ENCODE measurements at regions not wholly inside any gene's neighbourhood (a gene's known extent, or its start where the extent isn't known, plus 50 kb on each side); places are given as distances from the start of the nearest gene placed in this dataset.

GRCh38 chr14:61854898-61855297 is 92.7 kb downstream of the SNAPC1 start:
- FAIRE-seq, result no peak
- Histone ChIP-seq H4K20me1 (replicated peaks; ENCODE audit: control insufficient read depth, insufficient read depth, low read length) (no peaks in the 10 kb centered on the region), H3K27me3 (ENCODE audit: control insufficient read depth in 2 of 2, insufficient read depth in 2 of 2, low read length in 2 of 2) (no peaks in the 10 kb centered on the region), H2AFZ (ENCODE audit: low read depth, low read length) (no peak overlapping the region), H3K27ac (ENCODE audit: extremely low read depth, low read depth, low read length) (no peak overlapping the region), H3K9me3 (replicated peaks; ENCODE audit: control insufficient read depth, insufficient read depth, low read depth, low read length) (no peaks in the 10 kb centered on the region), H3K9me1 (ENCODE audit: control insufficient read depth, insufficient read depth, low read length) (no peaks in the 10 kb centered on the region), H3K79me2 (ENCODE audit: control insufficient read depth, insufficient read depth, low read length) (no peaks in the 10 kb centered on the region), H3K4me1 (replicated peaks in 1 of 2; ENCODE audit: control insufficient read depth in 2 of 2, insufficient read depth in 2 of 2, low read length in 2 of 2) (no peaks in the 10 kb centered on the region), H3K9ac (ENCODE audit: insufficient read depth in 1 of 2, low read depth in 2 of 2, low read length in 2 of 2) (no peak overlapping the region), H3K36me3 (ENCODE audit: control insufficient read depth, insufficient read depth, low read length) (no peaks in the 10 kb centered on the region), H3K4me2 (ENCODE audit: insufficient read depth, low read length) (no peak overlapping the region), H3K4me3 (no peak overlapping the region)
- ATAC-seq, result no peak
- BruUV-seq (replicated peaks), result no TSS peak
- no peak for DNase-seq (ENCODE audit: extremely low read depth in 1 of 4, low spot score in 3 of 4)
- CTCF ChIA-PET (ENCODE audit: low intra/inter-chr PET ratio), result no interaction called here
- intact Hi-C loops (cut with micrococcal nuclease), result no loop called here
- in situ Hi-C loops (cut with MboI), result no loop called here
- TF ChIP-seq KDM1A (IDR thresholded peaks at IDR 0.05) (no peak), STAT5A (IDR thresholded peaks at IDR 0.05; ENCODE audit: borderline replicate concordance, low read length) (no peak), KDM4B (IDR thresholded peaks at IDR 0.05; ENCODE audit: borderline replicate concordance in 2 of 2, low read depth in 1 of 2) (no peak), CHD1 (IDR thresholded peaks at IDR 0.05; ENCODE audit: low read length) (no peak), ZNF41 (CRISPR knock-in tag; conservative IDR thresholded peaks at IDR 0.05) (no peak), ZNF165 (CRISPR knock-in tag; IDR thresholded peaks at IDR 0.05; ENCODE audit: borderline replicate concordance) (no peak), KLF1 (tag; IDR thresholded peaks at IDR 0.05) (no peak), HLTF (IDR thresholded peaks at IDR 0.05) (no peak), SAFB (IDR thresholded peaks at IDR 0.05; ENCODE audit: borderline replicate concordance, low read depth, low read length) (no peak), ETV1 (tag; conservative IDR thresholded peaks at IDR 0.05; ENCODE audit: low read depth) (no peak), RB1 (IDR thresholded peaks at IDR 0.05; ENCODE audit: low read depth) (no peak), NFIC (IDR thresholded peaks at IDR 0.05) (no peak), ETS2 (tag; IDR thresholded peaks at IDR 0.05; ENCODE audit: borderline replicate concordance, poor library complexity, severe bottlenecking) (no peak), GMEB1 (CRISPR knock-in tag; IDR thresholded peaks at IDR 0.05) (no peak), ZNF174 (CRISPR knock-in tag; IDR thresholded peaks at IDR 0.05) (no peak), PHB (CRISPR knock-in tag; IDR thresholded peaks at IDR 0.05) (no peak)
- TF ChIP-seq, protein P1, sequence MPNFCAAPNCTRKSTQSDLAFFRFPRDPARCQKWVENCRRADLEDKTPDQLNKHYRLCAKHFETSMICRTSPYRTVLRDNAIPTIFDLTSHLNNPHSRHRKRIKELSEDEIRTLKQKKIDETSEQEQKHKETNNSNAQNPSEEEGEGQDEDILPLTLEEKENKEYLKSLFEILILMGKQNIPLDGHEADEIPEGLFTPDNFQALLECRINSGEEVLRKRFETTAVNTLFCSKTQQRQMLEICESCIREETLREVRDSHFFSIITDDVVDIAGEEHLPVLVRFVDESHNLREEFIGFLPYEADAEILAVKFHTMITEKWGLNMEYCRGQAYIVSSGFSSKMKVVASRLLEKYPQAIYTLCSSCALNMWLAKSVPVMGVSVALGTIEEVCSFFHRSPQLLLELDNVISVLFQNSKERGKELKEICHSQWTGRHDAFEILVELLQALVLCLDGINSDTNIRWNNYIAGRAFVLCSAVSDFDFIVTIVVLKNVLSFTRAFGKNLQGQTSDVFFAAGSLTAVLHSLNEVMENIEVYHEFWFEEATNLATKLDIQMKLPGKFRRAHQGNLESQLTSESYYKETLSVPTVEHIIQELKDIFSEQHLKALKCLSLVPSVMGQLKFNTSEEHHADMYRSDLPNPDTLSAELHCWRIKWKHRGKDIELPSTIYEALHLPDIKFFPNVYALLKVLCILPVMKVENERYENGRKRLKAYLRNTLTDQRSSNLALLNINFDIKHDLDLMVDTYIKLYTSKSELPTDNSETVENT (CRISPR knock-in tag; IDR thresholded peaks at IDR 0.05), result no peak
- TF ChIP-seq, protein P2, sequence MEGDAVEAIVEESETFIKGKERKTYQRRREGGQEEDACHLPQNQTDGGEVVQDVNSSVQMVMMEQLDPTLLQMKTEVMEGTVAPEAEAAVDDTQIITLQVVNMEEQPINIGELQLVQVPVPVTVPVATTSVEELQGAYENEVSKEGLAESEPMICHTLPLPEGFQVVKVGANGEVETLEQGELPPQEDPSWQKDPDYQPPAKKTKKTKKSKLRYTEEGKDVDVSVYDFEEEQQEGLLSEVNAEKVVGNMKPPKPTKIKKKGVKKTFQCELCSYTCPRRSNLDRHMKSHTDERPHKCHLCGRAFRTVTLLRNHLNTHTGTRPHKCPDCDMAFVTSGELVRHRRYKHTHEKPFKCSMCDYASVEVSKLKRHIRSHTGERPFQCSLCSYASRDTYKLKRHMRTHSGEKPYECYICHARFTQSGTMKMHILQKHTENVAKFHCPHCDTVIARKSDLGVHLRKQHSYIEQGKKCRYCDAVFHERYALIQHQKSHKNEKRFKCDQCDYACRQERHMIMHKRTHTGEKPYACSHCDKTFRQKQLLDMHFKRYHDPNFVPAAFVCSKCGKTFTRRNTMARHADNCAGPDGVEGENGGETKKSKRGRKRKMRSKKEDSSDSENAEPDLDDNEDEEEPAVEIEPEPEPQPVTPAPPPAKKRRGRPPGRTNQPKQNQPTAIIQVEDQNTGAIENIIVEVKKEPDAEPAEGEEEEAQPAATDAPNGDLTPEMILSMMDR (IDR thresholded peaks at IDR 0.05 in 2 of 3, conservative IDR thresholded peaks at IDR 0.05 in 1 of 3; ENCODE audit: insufficient read depth in 2 of 3, low read depth in 1 of 3, low read length in 3 of 3), result no peak
- TF ChIP-seq, protein P3, sequence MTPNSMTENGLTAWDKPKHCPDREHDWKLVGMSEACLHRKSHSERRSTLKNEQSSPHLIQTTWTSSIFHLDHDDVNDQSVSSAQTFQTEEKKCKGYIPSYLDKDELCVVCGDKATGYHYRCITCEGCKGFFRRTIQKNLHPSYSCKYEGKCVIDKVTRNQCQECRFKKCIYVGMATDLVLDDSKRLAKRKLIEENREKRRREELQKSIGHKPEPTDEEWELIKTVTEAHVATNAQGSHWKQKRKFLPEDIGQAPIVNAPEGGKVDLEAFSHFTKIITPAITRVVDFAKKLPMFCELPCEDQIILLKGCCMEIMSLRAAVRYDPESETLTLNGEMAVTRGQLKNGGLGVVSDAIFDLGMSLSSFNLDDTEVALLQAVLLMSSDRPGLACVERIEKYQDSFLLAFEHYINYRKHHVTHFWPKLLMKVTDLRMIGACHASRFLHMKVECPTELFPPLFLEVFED (CRISPR knock-in tag; conservative IDR thresholded peaks at IDR 0.05), result no peak
- POLR2A ChIA-PET, result no interaction called here
